A673 (cell line): ENCODE measurements at regions not wholly inside any gene's neighbourhood (a gene's known extent, or its start where the extent isn't known, plus 50 kb on each side); places are given as distances from the start of the nearest gene placed in this dataset.

Experiments
- CTCF ChIP-seq: fragments of 300-800, 200-600 bp; sonication (generic); conservative IDR thresholded peaks from 2 replicates; pipeline ENCODE4 v1.5.1; 2017; ENCODE audit warnings: low read depth, mild to moderate bottlenecking, antibody characterized with exemption, low read length, moderate library complexity, mixed read lengths
- EZH2 ChIP-seq: fragments of 200-600 bp; sonication (generic); IDR thresholded peaks from 2 replicates; pipeline ENCODE4 v1.6.1; 2017; ENCODE audit warnings: borderline replicate concordance, low read depth, mild to moderate bottlenecking, mixed read lengths, antibody characterized with exemption, low read length; ENCODE audit not compliant: poor library complexity, severe bottlenecking

- TF ChIP-seq CTCF, result no peak
- TF ChIP-seq EZH2, result no peak
These were observed 79.2 kb upstream of the ARHGEF3 start for GRCh38 chr3:56880720-56881575.
